Limb (tissue), 2 donors: ENCODE measurements at regions not wholly inside any gene's neighbourhood (a gene's known extent, or its start where the extent isn't known, plus 50 kb on each side); places are given as distances from the start of the nearest gene placed in this dataset.
"Not testable (repeated sequence)": the region's sequence is repeated elsewhere in the genome, so short reads cannot be mapped to it uniquely, and the experiment has no call there.

ENCODE experiments used
- DNase-seq, 2 donors: peaks; one replicate each; pipeline ENCODE4 v3.0.0-alpha.2; 2016; ENCODE audit errors: extremely low spot score in 2 of 2

GRCh38 chr4:92231511-92231910 is 72.3 kb upstream of the GRID2 start:
- DNase-seq = no peak

GRCh38 chr4:92232566-92232965 is 71.2 kb upstream of the GRID2 start:
- no peak for DNase-seq

- peak in 1 of 2 donors; percentile 51 for DNase-seq
Observed at GRCh38 chr4:92234393-92235176, 69.2 kb upstream of the GRID2 start.

GRCh38 chr4:92235731-92236130 is 68.0 kb upstream of the GRID2 start:
- DNase-seq = no peak

- no peak for DNase-seq
Observed at GRCh38 chr4:92236877-92237276, 66.9 kb upstream of the GRID2 start.

GRCh38 chr4:92237559-92237958 is 66.2 kb upstream of the GRID2 start:
- no peak for DNase-seq

- no peak for DNase-seq
Observed at GRCh38 chr4:92241094-92241493, 62.7 kb upstream of the GRID2 start.

- DNase-seq = no peak
Observed at GRCh38 chr4:92246384-92246783, 57.4 kb upstream of the GRID2 start.

GRCh38 chr4:92249541-92249940 is 54.2 kb upstream of the GRID2 start:
- no peak for DNase-seq

GRCh38 chr4:92251711-92252110 is 52.1 kb upstream of the GRID2 start:
- DNase-seq = no peak

- not testable (repeated sequence) for DNase-seq
Observed at GRCh38 chr4:92252358-92252757, 51.4 kb upstream of the GRID2 start.

GRCh38 chr4:92252846-92253245 is 50.9 kb upstream of the GRID2 start:
- DNase-seq = no peak

GRCh38 chr4:92253550-92253949 is 50.2 kb upstream of the GRID2 start:
- no peak for DNase-seq
